ENCODE measurements at regions not wholly inside any gene's neighbourhood (a gene's known extent, or its start where the extent isn't known, plus 50 kb on each side); places are given as distances from the start of the nearest gene placed in this dataset.
"Not testable (repeated sequence)": the region's sequence is repeated elsewhere in the genome, so short reads cannot be mapped to it uniquely, and the experiment has no call there.

DNA sequence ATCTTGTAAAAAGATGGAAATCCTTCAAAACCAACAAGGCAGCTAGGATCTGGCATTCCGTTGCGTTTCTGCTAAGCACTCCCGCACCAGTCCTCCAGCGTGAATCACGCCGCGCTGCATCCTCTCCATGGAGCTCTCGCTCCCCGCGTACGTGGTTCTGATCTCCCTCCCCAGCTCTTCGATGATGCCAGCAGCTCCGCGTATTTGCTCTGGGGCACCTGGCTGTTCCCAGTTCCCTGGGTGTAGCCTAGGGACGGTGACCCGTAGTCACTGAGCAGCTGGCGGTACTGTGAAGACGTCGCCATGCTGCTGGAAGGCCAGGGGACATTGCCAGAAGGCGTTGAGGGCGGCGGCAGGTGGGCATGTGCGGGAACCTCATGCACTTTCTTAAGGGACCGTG is 407.5 kb downstream of the RNF144A start:
- no peak for DNase-seq

DNA sequence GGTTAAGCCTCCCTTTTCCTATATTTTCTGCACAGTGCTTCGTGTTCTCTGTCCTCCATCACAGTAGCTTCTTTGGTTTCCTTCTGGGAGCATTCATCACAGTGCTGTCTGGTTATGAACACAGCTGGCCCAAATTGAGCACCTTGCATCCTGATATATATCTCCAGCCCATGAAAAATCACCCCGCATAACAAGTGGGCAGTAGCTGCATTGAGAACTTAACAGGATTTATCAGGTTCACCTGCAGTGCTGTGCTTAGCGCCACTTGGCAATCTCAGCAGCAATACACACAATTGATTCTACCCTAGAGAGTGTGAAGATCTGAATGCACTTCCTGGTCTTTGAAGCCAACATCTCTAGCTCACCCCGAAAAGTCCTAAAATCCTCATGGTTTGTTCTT is 408.0 kb downstream of the RNF144A start:
- no peak for DNase-seq

GRCh38 chr2:7329465-7329864 is 412.3 kb downstream of the RNF144A start:
- peak; percentile 24 for DNase-seq

DNA sequence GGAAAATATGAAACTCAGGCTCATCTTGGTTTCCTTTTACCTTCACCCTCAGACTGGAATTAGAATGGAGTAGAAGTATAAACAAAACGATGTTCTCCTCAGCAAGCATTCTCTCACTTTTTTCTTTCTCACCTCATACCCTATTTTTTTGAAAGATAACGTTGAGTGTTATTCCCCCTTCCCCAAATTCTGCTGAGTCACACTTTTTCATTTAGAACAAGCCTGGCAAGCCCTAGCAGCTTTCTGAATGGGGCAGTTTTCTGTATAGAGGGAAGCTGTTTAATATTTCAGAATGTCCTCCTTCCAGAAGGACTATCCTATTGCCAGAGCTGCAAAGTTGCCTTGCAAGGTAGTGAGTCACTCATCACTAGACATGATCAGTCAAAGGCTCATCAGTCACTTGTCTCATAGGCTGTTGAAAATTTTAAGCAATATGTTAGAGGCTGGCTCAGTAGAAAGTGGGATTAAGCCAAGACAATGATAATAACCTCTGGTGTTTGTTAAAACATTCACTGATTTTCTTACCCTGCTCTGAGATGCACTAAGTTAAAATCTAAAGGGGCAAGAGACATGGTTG is 416.1 kb downstream of the RNF144A start:
- DNase-seq: peak; percentile 7

DNA sequence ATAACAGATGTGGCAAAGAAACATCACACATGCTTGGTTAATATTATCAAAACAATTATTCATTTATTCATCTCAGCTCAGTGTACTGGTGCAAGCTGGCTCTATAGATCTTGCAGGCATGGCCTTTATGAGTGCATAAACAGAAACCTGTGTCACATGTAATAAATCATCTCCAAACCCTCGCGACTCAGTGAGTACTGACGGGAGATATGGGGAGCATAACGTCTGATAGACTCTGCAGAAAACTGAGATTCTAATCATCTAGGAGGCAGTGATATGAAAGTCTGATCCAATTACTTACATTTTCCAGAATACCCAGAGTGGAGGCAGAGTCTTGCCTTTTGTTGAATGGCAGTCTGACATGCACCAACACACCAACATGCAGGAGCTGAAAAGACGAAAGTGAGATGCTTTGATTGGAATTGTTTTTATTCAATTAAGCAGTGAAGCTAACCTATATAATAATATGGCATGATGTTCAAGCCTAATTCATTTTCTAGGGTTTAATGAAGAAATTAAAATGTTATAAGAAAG is 416.8 kb downstream of the RNF144A start:
- DNase-seq: no peak

DNA sequence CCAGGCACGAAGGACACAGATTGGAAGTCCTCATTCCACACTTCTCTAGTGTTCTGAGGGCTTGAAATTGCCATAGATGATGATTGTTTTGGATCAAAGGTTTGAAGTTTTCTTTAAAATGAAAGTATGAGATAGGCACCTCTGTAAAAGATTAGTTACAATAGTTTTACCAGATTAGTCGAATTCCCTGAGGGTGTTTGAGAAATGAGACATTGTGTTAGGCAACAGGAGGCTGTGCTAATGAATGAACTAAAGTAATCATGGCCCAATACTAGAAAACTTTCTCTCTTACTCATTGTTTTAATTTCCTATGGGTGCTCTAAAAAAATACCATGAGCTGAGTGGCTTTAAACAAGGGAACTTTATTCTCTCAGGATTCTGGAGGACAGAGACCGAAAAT is 421.7 kb downstream of the RNF144A start:
- no peak for DNase-seq

- DNase-seq: peak; percentile 23
Observed at GRCh38 chr2:7346336-7346735, 429.1 kb downstream of the RNF144A start.

DNA sequence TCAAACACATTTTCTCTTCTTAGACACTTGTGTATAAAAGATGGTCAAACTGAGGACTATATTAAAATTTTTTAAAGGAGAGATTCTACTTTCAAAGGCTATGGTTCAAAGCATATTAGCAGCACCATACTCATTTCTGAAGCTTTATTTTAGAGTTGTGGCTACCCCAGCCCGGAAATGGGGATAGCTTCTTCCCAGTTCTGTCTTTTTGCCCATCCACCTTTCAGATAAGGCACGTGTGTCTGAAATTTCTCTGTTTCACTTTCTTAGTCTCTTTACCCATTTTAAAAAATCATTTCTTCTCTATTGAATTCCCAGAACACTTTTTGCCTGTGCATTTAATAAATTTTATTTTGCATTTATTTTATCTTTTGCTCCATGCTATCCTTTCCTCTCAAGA is 431.5 kb downstream of the RNF144A start:
- no peak for DNase-seq

DNA sequence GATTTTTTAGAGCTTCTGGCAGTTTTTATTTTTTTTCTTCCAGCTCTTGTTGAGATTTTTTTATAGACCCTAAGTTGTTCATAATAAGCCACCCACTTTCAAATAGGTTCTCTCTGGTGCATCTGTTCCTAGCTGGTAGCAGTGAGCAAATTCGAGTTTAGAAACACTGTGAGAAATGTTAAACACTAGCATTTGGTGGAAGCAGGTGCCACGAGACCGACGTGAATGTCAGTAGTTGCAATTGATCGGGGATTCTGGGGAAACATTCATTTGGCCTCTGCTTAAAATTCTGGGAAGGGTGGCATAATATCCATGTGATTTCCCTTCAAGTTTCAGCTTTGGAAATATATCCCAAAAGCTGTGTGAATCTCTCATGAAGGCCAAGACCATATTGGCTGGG is 435.0 kb downstream of the RNF144A start:
- DNase-seq: no peak

- DNase-seq: no peak
Observed at GRCh38 chr2:7353571-7353970, 436.4 kb downstream of the RNF144A start.

- no peak for DNase-seq
Observed at GRCh38 chr2:7355781-7356180, 438.6 kb downstream of the RNF144A start.

DNA sequence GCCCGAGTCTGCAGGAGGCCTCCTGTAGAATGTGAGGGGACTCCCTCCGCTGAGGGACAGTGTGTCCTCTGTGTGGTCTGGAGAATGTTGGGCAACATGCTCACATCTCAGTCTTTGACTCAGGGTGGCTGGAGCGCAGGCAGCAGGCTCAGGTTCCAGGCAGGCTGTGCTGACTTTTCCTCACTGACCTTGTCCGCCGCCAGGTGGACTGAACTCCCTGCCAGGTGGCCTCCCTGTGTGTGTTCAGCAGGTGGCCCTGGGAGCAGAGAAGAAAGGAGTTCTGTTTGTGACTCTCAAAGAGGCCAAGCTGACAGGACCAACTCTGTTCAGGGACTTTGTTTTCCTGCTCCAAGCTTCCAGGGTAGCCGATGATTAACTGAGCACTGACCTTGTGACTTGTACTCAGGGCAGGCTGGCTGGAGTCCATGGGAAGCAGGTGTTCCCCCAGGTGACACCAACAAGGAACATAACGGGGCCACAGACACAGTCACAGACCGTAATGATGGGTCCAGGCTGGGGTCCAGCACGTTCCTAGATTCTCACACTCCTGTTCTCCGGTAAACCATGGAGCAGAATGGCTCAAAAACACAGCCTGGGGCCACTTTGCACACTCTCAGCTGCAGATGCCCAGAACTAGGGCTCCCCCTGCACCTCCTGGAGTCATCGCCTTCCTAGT is 439.8 kb downstream of the RNF144A start:
- no peak for DNase-seq

DNA sequence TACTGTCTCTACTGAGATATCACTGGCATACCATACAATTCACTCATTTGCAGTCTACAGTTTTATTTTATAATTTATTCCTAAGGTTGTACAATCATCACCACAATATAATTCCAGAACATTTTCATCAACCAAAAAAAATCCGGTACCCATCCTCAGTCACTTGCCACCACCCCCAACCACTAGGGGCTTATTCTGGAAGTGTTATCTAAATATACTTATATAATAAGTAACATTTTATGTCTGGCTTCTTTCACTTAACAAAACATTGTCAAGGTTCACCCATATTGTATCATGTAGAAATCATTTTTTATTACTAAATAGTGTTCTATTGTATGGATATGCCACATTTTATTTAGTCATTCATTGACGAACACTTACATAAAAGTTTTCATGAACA is 440.8 kb downstream of the RNF144A start:
- no peak for DNase-seq

DNA sequence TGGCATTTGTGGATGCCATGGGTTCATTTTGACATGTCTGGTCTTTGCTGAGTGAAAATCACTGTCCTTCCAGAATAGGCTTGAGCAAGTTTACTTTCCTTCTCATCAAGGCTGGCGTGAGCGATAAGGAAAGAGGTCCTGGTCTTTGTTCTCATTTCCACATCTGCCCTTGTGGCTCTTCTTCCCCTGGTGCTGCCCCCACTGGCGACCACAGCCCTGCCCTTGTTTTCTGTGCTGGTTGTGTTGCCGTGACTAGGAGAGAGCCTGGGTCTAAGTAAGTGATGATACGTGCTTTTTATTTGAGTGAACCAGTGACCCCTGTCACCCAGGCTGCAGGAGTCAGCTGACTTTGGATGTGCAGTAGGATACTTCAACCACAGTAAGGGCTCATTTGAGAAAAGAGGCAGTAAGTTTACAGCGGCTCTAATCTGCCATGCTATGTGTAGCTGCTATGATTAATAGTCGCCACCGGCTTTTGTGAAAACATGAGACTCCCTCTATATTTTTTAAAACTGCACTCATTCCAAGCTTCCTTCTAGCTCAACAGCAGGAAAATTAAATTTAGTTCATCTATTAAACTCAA is 441.7 kb downstream of the RNF144A start:
- no peak for DNase-seq

DNA sequence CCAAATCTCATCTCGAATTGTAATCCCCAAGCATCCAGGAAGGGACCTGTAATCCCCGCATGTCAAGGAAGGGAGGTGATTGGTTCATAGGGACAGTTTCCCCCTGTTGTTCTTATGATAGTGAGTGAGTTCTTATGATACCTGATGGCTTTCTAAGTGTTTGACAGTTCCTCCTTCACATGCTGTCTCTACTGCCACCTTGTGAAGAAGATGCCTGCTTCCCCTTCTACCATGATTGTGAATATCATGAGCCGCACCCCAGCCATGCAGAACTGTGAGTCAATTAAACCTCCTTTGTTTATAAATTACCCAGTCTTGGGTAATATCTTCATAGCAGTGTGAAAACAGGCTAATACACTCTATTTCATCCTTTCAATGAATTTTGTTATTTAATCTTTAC is 446.7 kb downstream of the RNF144A start:
- no peak for DNase-seq

DNA sequence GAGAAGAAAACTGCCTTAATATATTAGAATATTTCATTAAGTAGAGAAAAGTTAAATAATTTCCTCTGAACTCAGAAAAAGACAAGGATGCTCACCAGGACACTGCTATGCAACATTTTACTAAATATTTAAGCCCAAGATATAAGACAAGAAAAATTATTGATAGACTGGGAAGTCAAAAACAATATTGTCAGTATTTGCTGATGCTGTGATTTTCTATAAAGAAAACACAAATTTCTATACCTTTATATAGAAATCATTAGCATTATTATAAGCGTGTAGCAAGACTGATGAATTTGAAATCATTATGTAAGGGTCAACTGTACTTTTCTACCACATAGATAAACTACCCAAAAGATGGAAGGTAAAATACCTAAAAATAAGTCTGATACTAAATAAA is 451.0 kb downstream of the RNF144A start:
- no peak for DNase-seq

- DNase-seq: no peak
Observed at GRCh38 chr2:7373156-7373555, 455.9 kb downstream of the RNF144A start.

DNA sequence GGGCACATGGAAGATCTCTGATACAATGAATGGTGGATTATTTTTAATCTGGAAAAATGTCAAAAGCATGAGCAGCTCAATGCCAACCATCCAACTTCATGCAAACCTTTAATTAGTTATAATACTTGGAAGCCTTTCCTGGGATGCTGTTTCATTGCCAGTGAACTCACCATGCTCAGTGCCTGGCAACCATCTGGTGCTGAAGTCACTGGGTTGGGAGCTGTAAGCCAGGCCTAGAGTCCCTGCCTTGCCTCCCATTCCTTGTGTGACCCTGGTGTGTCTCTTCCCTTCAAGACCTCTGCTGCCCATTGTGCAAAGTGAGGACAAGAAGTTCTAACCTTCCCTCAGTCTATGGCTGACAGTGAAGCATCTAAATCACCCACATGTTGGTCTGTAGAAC is 458.7 kb downstream of the RNF144A start:
- DNase-seq: no peak

- DNase-seq: no peak
Observed at GRCh38 chr2:7377916-7378569, 460.8 kb downstream of the RNF144A start.

- no peak for DNase-seq
Observed at GRCh38 chr2:7378591-7378990, 461.4 kb downstream of the RNF144A start.

- peak; percentile 42 for DNase-seq
Observed at GRCh38 chr2:7379799-7380198, 462.6 kb downstream of the RNF144A start.

- no peak for DNase-seq
Observed at GRCh38 chr2:7384773-7385349, 467.6 kb downstream of the RNF144A start.

DNA sequence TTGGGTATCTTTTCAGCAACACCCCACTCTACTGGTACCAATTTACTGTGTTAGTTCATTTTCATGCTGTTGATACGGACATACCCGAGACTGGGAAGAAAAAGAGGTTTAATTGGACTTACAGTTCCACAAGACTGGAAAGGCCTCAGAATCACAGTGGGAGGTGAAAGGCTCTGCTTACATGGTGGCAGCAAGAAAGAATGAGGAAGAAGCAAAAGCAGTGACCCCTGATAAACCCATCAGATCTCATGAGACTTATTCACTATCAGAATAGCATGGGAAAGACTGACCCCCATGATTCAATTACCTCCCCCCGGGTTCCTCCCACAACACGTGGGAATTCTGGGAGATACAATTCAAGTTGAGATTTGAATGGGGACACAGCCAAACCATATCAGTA is 473.1 kb downstream of the RNF144A start:
- DNase-seq: not testable (repeated sequence)

Measured in suppressor macrophage treated with lipopolysaccharide for 4 hours (primary cell).